HEK293 (cell line): ENCODE measurements at regions not wholly inside any gene's neighbourhood (a gene's known extent, or its start where the extent isn't known, plus 50 kb on each side); places are given as distances from the start of the nearest gene placed in this dataset.

Experiments used
- CTCF ChIA-PET: fragments of 350-600 bp; formaldehyde crosslinking; extraction: SDS; loops from one replicate; lab custom pipeline; 2021; ENCODE audit warnings: antibody characterized with exemption; lab: Yijun Ruan, JAX
- POLR2A ChIA-PET: fragments of 300-600 bp; formaldehyde crosslinking; extraction: SDS; loops from one replicate; lab custom pipeline; 2020; ENCODE audit warnings: antibody characterized with exemption, inconsistent platforms; lab: Yijun Ruan, JAX
- H3K27ac ChIP-seq: fragments of 200-500 bp; sonication (Bioruptor generic); 2 replicates; pipeline ENCODE4 v1.5.1; 2014; ENCODE audit warnings: low read depth, low read length, control low read depth, inconsistent platforms; ENCODE audit errors: extremely low read depth
- H3K36me3 ChIP-seq, 2 experiments: fragments of 200-500 bp in 1 of 2; sonication (Bioruptor generic) in 1 of 2; 1 replicate in 1 of 2; 2 replicates in 1 of 2; pipeline ENCODE4 v1.5.1; 2014 to 2017; ENCODE audit warnings: inconsistent platforms in 2 of 2, low read length in 2 of 2; ENCODE audit not compliant: control insufficient read depth in 2 of 2, insufficient read depth in 1 of 2
- H3K4me1 ChIP-seq: fragments of 200-500 bp; sonication (Bioruptor generic); 2 replicates; pipeline ENCODE4 v1.5.1; 2014; ENCODE audit warnings: mild to moderate bottlenecking, low read length, inconsistent platforms; ENCODE audit not compliant: control insufficient read depth, insufficient read depth
- H3K4me3 ChIP-seq: 2 replicates; pipeline ENCODE4 v1.5.1; 2011; ENCODE audit warnings: low read depth, mild to moderate bottlenecking, control low read depth, low read length, moderate library complexity
- H3K9me3 ChIP-seq: fragments of 200-500 bp; sonication (Bioruptor generic); 2 replicates; pipeline ENCODE4 v1.5.1; 2014; ENCODE audit warnings: low read depth, low read length, inconsistent platforms; ENCODE audit not compliant: control insufficient read depth, insufficient read depth
- EGR2 ChIP-seq: fragments of 450-650 bp; formaldehyde crosslinking; IDR thresholded peaks from 2 replicates; pipeline ENCODE4 v1.5.1; 2016; ENCODE audit warnings: low read depth, missing biosample characterization, missing genetic modification characterization
- FEZF1 ChIP-seq: fragments of 450-650 bp; formaldehyde crosslinking; IDR thresholded peaks from 2 replicates; pipeline ENCODE4 v1.5.1; 2016; ENCODE audit warnings: missing biosample characterization, missing genetic modification characterization
- GLIS1 ChIP-seq: fragments of 450-650 bp; formaldehyde crosslinking; IDR thresholded peaks from 2 replicates; pipeline ENCODE4 v1.5.1; 2016; ENCODE audit warnings: missing biosample characterization, missing genetic modification characterization
- KLF8 ChIP-seq: fragments of 450-650 bp; formaldehyde crosslinking; IDR thresholded peaks from 2 replicates; pipeline ENCODE4 v1.5.1; 2016; ENCODE audit warnings: missing biosample characterization, missing genetic modification characterization
- OSR2 ChIP-seq: fragments of 450-650 bp; formaldehyde crosslinking; IDR thresholded peaks from 2 replicates; pipeline ENCODE4 v1.5.1; 2016; ENCODE audit warnings: missing biosample characterization, missing genetic modification characterization
- PRDM10 ChIP-seq: fragments of 450-650 bp; formaldehyde crosslinking; IDR thresholded peaks from 2 replicates; pipeline ENCODE4 v1.5.1; 2016; ENCODE audit warnings: missing biosample characterization, missing genetic modification characterization
- ZFHX2 ChIP-seq: fragments of 450-650 bp; formaldehyde crosslinking; conservative IDR thresholded peaks from 2 replicates; pipeline ENCODE4 v1.5.1; 2016; ENCODE audit warnings: missing biosample characterization, missing genetic modification characterization
- ZNF133 ChIP-seq: fragments of 450-650 bp; formaldehyde crosslinking; IDR thresholded peaks from 2 replicates; pipeline ENCODE4 v1.5.1; 2016; ENCODE audit warnings: missing biosample characterization, missing genetic modification characterization
- ZNF140 ChIP-seq: fragments of 450-650 bp; formaldehyde crosslinking; IDR thresholded peaks from 2 replicates; pipeline ENCODE4 v1.5.1; 2016; ENCODE audit warnings: missing biosample characterization, missing genetic modification characterization
- ZNF18 ChIP-seq: fragments of 450-650 bp; formaldehyde crosslinking; IDR thresholded peaks from 2 replicates; pipeline ENCODE4 v1.5.1; 2016; ENCODE audit warnings: missing biosample characterization, missing genetic modification characterization
- ZNF202 ChIP-seq: fragments of 450-650 bp; formaldehyde crosslinking; IDR thresholded peaks from 2 replicates; pipeline ENCODE4 v1.5.1; 2016; ENCODE audit warnings: missing biosample characterization, missing genetic modification characterization, borderline replicate concordance
- ZNF416 ChIP-seq: fragments of 450-650 bp; formaldehyde crosslinking; IDR thresholded peaks from 2 replicates; pipeline ENCODE4 v1.5.1; 2016; ENCODE audit warnings: missing biosample characterization, missing genetic modification characterization
- ZNF423 ChIP-seq: fragments of 450-650 bp; formaldehyde crosslinking; IDR thresholded peaks from 2 replicates; pipeline ENCODE4 v1.5.1; 2016; ENCODE audit warnings: missing biosample characterization, missing genetic modification characterization
- ZNF501 ChIP-seq: fragments of 450-650 bp; formaldehyde crosslinking; IDR thresholded peaks from 2 replicates; pipeline ENCODE4 v1.5.1; 2016; ENCODE audit warnings: missing biosample characterization, missing genetic modification characterization
- ZNF571 ChIP-seq: fragments of 450-650 bp; formaldehyde crosslinking; IDR thresholded peaks from 2 replicates; pipeline ENCODE4 v1.5.0; 2017; ENCODE audit warnings: missing biosample characterization, missing genetic modification characterization
- ZNF585B ChIP-seq: fragments of 450-650 bp; formaldehyde crosslinking; IDR thresholded peaks from 2 replicates; pipeline ENCODE4 v1.5.1; 2016; ENCODE audit warnings: missing biosample characterization, missing genetic modification characterization
- ZNF654 ChIP-seq: fragments of 450-650 bp; formaldehyde crosslinking; IDR thresholded peaks from 2 replicates; pipeline ENCODE4 v1.5.1; 2016; ENCODE audit warnings: low read depth, missing biosample characterization, missing genetic modification characterization
- ZNF660 ChIP-seq: fragments of 450-650 bp; IDR thresholded peaks from 2 replicates; pipeline ENCODE4 v1.5.1; 2018; ENCODE audit warnings: missing biosample characterization, mild to moderate bottlenecking, missing genetic modification characterization
- ZNF670 ChIP-seq: fragments of 450-650 bp; formaldehyde crosslinking; IDR thresholded peaks from 2 replicates; pipeline ENCODE4 v1.5.1; 2016; ENCODE audit warnings: missing biosample characterization, missing genetic modification characterization, low read depth
- ZNF692 ChIP-seq: fragments of 450-650 bp; formaldehyde crosslinking; IDR thresholded peaks from 2 replicates; pipeline ENCODE4 v1.5.1; 2016; ENCODE audit warnings: missing biosample characterization, missing genetic modification characterization
- ZSCAN23 ChIP-seq: fragments of 450-650 bp; formaldehyde crosslinking; IDR thresholded peaks from 2 replicates; pipeline ENCODE4 v1.5.1; 2016; ENCODE audit warnings: missing biosample characterization, missing genetic modification characterization
- ZSCAN4 ChIP-seq: fragments of 450-650 bp; formaldehyde crosslinking; IDR thresholded peaks from 2 replicates; pipeline ENCODE4 v1.5.1; 2017; ENCODE audit warnings: missing biosample characterization, missing genetic modification characterization

- H3K27ac ChIP-seq = no peak overlapping the region
- POLR2A ChIA-PET = no interaction called here
- CTCF ChIA-PET = no interaction called here
- H3K4me3 ChIP-seq = no peak overlapping the region
- H3K4me1 ChIP-seq = no peaks in the 10 kb centered on the region
- no peaks in the 10 kb centered on the region for H3K9me3 ChIP-seq
- TF ChIP-seq ZNF423 (tag by site-specific recombination) (no peak), ZSCAN4 (tag by site-specific recombination) (peak; percentile 89), ZNF660 (tag by site-specific recombination) (no peak)
- H3K36me3 ChIP-seq = no peaks in the 10 kb centered on the region
These were observed 51.6 kb upstream of the ADRA2C start for GRCh38 chr4:3714642-3715001.

- no peaks in the 10 kb centered on the region for H3K4me1 ChIP-seq
- ChIA-PET POLR2A (no interaction called here), CTCF (interaction anchor here (0.7 kb wide), 1 partner anchor 40 kb away, joined by 3 read pairs; no protein-coding TSS in a partner anchor)
- no peaks in the 10 kb centered on the region for H3K9me3 ChIP-seq
- no peak for TF ChIP-seq ZNF571
- TF ChIP-seq ZFHX2 = 0 out of 2 replicates have a peak, but pooled peaks have one; percentile 22
- TF ChIP-seq OSR2 = no peak
- TF ChIP-seq GLIS1 (tag by site-specific recombination) = no peak
- no peak for TF ChIP-seq FEZF1
- no peak for TF ChIP-seq PRDM10 (tag by site-specific recombination)
- TF ChIP-seq EGR2 (tag by site-specific recombination) = peak; percentile 22; the same call in 1 of the 2 replicates
- no peak for TF ChIP-seq KLF8
- TF ChIP-seq ZNF133 = no peak
- TF ChIP-seq ZNF670 = 0 out of 2 replicates have a peak, but pooled peaks have one; percentile 35
- TF ChIP-seq ZNF416 (tag by site-specific recombination) = no peak
- TF ChIP-seq, all 188 proteins: peak for 3
- no peak overlapping the region for H3K4me3 ChIP-seq
- H3K36me3 ChIP-seq = no peaks in the 10 kb centered on the region
- H3K27ac ChIP-seq = no peak overlapping the region
These were observed 52.2 kb upstream of the ADRA2C start for GRCh38 chr4:3713817-3714641.

- Histone ChIP-seq H3K9me3 (no peaks in the 10 kb centered on the region), H3K27ac (no peak overlapping the region), H3K4me1 (no peaks in the 10 kb centered on the region), H3K36me3 (no peaks in the 10 kb centered on the region), H3K4me3 (no peak overlapping the region)
- CTCF ChIA-PET = no interaction called here
- POLR2A ChIA-PET = no interaction called here
- TF ChIP-seq ZSCAN23 (tag by site-specific recombination) (no peak), ZNF585B (tag by site-specific recombination) (no peak), ZNF571 (no peak), ZNF654 (tag by site-specific recombination) (no peak), ZNF18 (tag by site-specific recombination) (no peak), ZNF202 (tag by site-specific recombination) (no peak), ZNF501 (no peak), ZNF692 (no peak), ZNF140 (no peak)
These were observed 52.8 kb upstream of the ADRA2C start for GRCh38 chr4:3713346-3713745.
